NCI-H82 treated with DMSO at 0.1 percent for 48 hours (cell line): ENCODE measurements at regions not wholly inside any gene's neighbourhood (a gene's known extent, or its start where the extent isn't known, plus 50 kb on each side); places are given as distances from the start of the nearest gene placed in this dataset.

Source experiments
- DNase-seq: peaks from one replicate; lab custom pipeline; 2025; ENCODE audit not compliant: unreplicated experiment; lab: John Stamatoyannopoulos, UW

GRCh38 chr4:123308667-123309066 is 87.9 kb upstream of the SPRY1 start:
- DNase-seq = no peak

- DNase-seq = no peak
These were observed 84.5 kb upstream of the SPRY1 start for GRCh38 chr4:123312116-123312515.

- DNase-seq = no peak
These were observed 83.5 kb upstream of the SPRY1 start for GRCh38 chr4:123312951-123313592.

- DNase-seq = no peak
These were observed 81.0 kb upstream of the SPRY1 start for GRCh38 chr4:123315617-123316016.

- no peak for DNase-seq
These were observed 79.4 kb upstream of the SPRY1 start for GRCh38 chr4:123317211-123317610.

GRCh38 chr4:123319639-123320038 is 77.0 kb upstream of the SPRY1 start:
- no peak for DNase-seq

GRCh38 chr4:123323998-123324397 is 72.6 kb upstream of the SPRY1 start:
- DNase-seq = no peak

GRCh38 chr4:123325241-123325681 is 71.3 kb upstream of the SPRY1 start:
- no peak for DNase-seq

- DNase-seq = no peak
These were observed 69.2 kb upstream of the SPRY1 start for GRCh38 chr4:123327346-123327745.

GRCh38 chr4:123327846-123328429 is 68.7 kb upstream of the SPRY1 start:
- DNase-seq = no peak

GRCh38 chr4:123338715-123339114 is 57.9 kb upstream of the SPRY1 start:
- DNase-seq = no peak

GRCh38 chr4:123339507-123340380 is 56.9 kb upstream of the SPRY1 start:
- peak; percentile 76 for DNase-seq

- no peak for DNase-seq
These were observed 56.3 kb upstream of the SPRY1 start for GRCh38 chr4:123340381-123340701.

GRCh38 chr4:123342498-123342897 is 54.1 kb upstream of the SPRY1 start:
- no peak for DNase-seq

- no peak for DNase-seq
These were observed 53.1 kb upstream of the SPRY1 start for GRCh38 chr4:123343400-123344041.

GRCh38 chr4:123345137-123345934 is 51.3 kb upstream of the SPRY1 start:
- DNase-seq = no peak

GRCh38 chr4:123345935-123346300 is 50.7 kb upstream of the SPRY1 start:
- DNase-seq = no peak

- DNase-seq = no peak
These were observed 50.2 kb upstream of the SPRY1 start for GRCh38 chr4:123346330-123346940.
